Activated naive CD4-positive, alpha-beta T cell treated with Interleukin-2 at 50 U/mL for 16 hours (primary cell): ENCODE measurements at regions not wholly inside any gene's neighbourhood (a gene's known extent, or its start where the extent isn't known, plus 50 kb on each side); places are given as distances from the start of the nearest gene placed in this dataset.
A peak's percentile ranks its signal among the peaks of the same experiment; 100 is the strongest.
"Not testable (repeated sequence)": the region's sequence is repeated elsewhere in the genome, so short reads cannot be mapped to it uniquely, and the experiment has no call there.

Source experiments
- DNase-seq: peaks from one replicate; pipeline ENCODE4 v3.0.0-alpha.2; 2020

DNA sequence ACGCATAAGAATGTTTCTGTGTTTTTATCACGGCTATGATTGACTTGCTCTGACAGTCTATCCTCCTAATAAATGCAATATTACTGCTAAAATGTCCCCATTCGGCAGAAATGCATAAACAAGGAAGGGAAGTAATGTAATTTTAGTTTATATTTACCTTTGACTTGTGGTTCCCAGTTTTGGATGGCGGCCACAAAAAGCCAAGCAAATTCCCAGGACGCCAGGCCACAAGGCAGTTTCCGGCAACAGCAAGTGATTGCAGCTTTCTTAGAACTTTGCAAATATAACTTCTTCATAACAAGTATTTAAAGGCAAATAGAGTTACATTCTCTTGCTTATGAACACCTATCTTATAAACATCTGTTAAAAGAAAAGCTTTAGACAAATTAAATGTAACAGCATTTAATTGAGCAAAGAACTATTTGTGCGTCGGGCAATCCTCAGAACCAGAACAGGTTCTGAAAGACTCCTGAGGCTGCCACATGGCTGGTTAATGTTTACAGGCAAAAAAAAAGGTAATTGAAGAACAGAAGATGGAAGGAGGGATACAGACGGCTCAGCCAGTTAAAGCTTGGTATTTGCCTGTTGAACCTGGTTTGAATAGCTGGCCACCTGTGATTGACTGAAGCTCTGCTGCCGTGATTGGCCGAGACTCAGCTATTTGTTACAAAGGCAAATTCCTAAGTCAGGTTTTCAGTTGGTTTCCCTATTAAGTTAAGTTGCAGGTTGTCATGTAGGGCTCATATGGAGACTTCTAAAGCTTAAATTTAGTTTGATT lies 80.8 kb downstream of the C21orf91 start:
- no peak for DNase-seq

DNA sequence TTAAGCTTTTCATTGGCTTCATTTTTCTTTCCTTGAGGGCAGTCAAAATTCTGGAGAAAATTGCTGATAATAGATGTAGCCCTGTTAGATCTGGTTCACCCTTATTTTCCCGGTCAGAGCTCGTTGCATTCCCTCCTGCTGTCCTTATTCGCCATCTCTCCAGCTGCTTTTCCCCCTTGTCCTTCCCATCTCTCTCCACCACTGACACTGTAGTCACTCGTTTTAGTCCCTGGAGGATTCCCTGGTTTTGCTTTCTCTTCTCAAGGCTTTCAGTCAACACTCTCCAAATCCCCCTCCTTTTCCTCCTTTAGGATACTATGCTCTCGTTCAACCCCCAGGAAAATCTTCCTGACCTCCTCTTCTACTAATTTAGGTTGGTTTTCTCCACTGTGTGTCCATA lies 83.1 kb downstream of the C21orf91 start:
- DNase-seq, result no peak

DNA sequence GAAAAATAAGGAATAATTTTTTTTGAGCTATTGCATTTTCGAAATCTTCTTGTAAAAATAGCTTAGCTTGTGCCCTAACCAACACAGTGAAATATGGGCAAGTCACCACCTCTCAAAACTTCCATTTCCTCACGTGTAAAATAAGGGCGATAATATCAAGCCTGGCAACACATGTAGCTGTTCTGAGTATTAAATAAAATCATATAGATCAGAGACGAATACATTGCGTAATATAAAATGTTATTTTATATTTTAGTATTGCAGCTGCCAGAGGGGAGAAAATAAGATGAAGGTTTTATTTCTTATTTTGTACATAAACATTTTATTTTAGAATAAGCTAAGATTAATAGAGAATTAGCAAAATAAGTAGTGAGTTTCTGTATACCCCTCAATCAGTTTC lies 85.9 kb downstream of the C21orf91 start:
- DNase-seq, result no peak

DNA sequence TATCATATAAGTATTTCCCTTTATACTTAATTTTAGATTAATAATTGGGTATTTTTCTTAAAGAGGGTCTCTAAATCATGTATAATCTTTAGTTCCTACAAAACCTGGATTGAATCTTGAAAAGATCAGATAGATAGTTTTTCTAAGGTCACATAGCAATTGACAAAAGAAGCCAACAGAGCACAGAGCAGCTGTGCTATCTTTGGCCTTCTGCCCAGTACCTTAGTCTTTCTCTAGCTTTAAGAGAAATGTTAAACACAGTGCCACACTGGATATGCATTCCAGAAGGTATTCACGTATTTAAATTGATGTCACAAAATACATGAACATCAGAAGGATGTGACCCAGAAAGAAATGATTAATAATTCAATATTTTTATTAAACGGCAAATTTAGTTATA lies 86.8 kb downstream of the C21orf91 start:
- no peak for DNase-seq

DNA sequence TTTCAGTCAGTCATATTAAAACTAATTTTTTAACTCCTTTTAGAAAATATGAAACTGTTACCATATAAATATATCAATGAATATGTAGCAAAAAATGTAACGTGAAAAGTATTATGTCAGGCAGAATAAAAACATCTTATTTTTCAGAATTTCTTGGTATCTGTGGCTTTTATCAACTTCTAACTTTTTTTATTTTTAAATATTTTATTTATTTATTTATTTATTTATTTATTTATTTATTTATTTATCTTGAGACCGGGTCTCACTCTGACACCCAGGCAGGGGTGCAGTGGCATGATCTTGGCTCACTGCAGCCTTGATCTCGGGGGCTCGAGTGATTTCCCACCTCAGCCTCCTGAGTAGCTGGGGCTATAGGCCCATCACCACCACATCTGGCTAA lies 87.6 kb downstream of the C21orf91 start:
- DNase-seq, result no peak

DNA sequence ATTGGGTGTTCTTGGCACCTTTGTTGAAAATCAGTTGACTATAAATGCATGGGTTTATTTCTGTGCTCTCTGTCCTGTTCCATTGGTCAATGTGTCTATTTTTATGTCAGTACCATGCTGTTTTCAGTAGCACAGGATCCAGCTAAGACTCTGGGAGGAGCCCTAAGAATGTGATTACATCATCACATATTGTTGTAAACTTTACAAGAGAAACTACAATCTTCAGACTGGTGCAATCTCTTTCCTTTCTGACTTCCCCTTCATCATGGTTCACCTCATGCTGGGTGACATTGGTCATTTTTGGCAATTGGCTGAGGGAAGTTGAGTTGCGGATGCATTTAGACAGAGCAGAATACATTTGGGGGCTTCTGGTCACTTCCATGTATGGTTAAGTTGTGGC lies 88.4 kb downstream of the C21orf91 start:
- DNase-seq, result no peak

DNA sequence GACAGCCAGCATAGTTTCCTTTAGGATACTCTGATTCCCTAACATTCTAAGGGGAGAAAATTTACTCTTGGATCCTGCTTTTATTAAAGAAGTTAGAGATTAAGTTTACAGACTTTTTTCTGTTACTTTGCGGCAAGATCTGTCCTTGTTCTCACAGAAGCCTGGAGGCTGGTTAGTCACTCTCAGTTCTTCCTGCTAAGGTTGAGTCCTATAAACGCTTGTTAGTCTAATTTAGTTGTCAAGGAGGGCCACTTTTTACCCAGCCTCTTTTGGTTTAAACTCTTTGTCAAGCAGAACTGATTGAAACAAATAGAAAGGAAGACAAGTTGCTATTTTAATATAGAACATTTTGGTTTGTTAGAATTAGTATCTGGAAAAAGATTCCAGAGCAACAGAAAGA lies 89.7 kb downstream of the C21orf91 start:
- no peak for DNase-seq

DNA sequence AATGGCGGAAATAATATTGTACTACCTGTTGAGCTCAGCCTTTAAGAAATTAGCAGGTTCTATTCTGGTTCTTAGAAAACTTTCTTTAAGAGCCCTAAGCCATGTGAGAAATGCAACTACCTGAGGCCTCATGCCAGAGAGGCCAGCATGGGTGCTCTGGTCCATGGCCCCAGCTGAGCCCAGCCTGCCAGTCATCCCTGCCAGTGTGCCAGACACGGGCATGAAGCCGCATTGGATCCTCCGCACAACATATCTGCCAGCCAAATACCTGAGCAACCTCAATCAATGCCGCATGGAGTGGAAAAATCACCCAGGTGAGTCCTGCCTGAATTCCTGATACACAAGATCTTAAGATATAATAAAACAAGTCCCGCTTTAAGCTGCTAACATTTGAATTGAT lies 91.8 kb downstream of the C21orf91 start:
- DNase-seq, result no peak

DNA sequence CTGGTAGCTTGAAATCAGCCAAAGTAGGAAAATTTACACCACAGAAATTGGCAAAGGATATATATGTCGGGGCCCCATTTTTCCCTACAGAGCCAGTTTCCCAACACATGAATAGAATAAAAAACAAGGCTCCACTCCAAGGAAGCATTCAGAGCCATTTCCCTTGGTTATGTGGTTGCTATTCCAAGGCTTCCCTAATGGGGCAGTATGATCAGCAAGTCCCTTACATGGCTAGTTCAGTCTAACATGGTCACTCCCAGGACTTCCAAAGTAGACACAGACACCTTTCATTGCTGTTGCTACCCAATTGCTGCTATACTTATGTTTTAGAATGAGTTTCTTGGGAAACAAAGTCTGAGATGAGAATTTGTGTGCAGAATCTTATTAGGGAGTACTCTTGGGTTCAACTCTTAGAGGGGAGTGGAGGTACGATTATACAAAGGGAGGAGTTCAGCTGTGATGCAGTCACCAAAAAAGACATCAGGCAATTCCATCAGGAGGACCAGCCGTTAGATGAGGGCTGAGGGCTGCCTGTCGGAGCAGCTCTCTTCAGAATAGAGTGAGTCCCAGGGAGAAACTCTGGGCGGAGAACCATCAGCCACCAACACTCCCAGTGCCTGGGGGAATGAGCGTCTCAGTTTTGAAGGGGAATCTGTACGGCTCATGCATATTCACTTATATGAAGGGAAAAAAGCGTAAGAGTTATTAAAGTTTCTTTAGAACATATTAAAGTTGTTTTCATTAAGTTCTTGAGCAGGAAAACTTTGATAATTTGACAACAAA lies 92.9 kb downstream of the C21orf91 start:
- no peak for DNase-seq

DNA sequence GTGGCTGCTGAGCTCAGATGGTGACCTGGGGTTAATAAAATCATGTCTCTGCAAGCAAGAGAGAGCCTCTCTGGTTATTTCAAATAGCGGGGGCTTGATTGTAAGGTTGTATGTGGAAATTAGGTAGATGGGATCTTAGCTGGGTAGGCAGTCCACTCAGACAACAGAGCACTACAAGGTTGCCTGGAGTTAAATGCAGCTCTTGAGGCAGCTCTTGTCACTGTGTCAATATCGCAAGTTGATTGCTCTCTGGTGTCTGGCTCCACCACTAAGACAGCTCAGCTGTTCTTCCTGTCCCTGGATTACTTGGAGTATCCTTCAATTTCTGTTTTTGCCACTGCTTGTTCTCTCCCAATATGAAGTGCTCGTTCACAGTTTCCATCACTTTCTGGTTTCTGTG lies 93.8 kb downstream of the C21orf91 start:
- no peak for DNase-seq

DNA sequence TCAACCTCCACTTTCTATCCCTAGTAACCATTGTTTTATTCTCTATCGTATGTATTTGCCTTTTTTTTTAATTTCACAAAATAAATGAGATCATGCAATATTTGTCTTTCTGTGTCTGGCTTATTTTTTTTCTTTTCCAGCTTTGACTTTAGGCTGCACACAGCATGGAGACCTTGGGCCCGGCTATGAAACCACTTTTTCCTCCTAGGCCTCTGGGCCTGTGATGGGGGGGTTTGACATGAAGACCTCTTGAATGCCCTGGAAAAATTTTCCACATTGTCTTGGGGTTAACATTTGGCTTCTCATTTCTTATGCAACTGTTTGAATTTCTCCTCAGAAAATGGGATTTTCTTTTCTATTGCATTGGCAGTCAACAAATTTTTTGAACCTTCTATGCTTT lies 100.2 kb upstream of the BTG3 start:
- no peak for DNase-seq

DNA sequence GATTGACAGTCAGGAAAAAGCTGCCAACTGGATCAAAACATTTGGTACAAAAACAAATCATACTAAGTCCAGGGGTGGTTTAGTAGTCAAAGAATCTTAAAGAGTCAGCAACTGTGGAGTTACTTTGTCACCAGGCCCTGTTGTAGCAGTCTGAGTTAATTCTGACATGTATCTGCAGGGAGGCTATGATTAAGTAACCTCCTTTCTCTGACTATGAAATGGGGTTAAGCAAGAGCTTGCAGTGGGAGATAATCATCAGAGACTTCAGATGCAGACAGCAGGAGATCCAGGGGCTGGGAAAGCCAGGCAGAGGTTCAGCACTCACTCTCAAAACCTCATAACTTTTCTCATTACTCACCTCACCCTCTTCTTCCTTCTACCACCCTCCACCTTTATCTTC lies 99.2 kb upstream of the BTG3 start:
- no peak for DNase-seq

DNA sequence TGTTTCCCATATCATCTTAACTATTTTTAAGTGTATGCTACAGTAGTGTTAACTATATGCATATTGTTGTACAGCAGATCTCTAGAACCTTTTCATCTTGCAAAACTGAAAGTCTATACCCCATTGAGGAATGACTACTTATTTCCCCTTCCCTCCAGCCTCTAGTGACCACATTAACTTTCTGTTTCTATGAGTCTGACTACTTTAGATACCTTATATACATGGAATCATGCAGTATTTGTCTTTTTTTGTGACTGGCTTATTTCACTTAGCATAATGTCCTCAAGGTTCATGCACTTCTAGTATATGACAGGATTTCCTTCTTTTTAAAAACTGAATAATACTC lies 96.5 kb upstream of the BTG3 start:
- DNase-seq, result no peak

DNA sequence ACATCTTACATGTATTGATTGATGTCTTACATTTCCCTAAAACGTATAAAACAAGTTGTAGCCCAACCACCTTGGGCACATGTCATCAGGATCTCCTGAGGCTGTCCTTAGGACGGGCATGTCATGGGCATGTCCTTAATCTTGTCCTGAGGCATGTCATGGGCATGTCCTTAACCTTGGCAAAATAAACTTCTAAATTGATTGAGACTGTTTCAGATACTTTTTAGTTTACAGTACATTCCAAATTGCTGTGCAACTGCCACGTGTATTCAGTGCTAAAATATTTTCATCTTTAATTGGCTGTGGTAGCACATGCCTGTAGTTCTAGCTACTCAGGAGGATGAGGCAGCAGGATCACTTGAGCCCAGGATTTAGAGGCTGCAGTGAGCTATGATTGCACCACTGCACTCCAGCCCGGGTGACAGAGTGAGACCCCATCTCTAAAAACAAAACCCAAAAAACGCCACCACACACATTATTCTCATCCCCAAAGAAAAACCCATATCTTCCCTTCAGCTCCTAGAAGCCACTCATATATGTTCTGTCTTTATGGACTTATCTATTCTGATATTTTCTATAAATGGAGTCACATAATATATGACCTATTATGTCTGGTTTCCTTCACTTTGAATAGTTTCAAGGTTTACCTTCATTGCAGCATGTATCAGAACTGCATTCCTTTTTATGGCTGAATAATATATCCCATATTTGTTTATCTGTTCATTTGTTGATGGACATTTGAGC lies 96.0 kb upstream of the BTG3 start:
- no peak for DNase-seq

DNA sequence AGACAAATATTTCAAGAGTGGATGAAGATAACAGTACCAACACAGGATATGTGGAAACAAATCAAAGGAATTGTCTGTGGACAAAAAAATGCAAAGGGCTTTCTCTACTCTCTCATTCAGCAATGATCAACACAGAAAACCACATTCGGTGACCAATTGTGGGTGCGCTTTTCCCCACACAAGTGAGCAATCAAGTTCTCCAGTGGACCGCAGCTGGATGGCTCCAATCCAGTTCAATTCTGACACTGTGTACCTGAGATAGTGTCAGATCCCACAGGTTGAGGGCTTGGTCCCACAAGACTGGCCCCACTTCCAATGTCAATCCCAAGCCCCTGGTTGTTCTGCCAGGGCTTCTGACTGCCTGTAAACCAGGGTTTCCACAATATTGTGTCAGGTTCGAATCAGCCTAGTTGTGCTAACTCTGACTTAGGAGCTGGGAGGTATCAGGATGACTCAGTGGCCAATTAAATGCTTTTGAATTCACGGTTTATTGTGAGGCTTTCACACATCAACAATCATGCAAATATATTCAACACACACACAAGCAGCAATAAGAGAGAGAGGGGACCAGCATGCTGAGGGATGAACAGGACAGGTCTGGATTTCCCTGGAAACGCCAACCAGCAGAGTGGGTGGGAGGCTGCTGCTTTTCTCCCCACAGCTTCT lies 87.0 kb upstream of the BTG3 start:
- DNase-seq, result no peak

DNA sequence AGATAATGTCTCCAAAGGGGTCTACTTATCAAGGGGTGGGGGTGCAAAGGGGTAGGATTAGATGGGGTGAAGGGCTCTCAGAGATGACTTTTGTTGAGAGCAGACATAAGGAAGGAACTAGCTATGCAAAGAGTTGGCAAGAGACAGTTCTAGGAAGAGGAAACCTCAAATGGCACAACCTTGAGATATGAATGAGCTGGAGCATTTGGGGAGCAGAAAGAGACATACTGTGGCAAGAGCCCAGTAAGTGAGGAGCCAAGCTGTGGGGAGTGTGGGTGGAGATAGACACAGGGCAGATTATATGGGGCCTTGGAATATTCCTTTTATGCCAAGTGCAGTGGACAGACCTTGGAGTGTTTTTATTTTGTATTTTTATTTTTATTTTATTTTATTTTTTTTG lies 84.8 kb upstream of the BTG3 start:
- DNase-seq, result no peak

DNA sequence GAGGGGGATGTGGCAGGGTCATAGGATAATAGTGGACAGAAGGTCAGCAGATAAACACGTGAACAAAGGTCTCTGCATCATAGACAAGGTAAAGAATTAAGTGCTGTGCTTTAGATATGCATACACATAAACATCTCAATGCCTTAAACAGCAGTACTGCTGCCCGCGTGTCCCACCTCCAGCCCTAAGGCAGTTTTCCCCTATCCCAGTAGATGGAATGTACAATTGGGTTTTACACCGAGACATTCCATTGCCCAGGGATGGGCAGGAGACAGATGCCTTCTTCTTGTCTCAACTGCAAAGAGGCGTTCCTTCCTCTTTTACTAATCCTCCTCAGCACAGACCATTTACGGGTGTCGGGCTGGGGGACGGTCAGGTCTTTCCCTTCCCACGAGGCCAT lies 81.7 kb upstream of the BTG3 start:
- DNase-seq, result not testable (repeated sequence)

DNA sequence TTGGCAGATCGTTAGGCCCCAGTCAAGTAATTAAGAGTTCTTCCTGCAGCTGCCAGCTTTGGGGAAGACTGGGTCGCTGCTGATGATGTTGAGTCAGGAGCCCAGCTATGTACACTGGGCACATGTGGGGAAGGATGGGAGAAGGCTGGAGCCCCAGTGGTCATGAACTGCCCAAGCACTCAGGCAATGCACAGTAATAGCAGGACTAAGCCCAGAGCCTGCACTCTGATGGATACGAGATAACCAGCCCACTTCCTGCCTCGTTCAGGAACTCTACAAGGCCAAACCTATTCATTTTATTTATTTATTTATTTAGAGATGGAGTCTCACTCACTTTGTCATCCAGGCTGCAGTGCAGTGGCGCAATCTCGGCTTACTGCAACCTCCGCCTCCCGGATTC lies 81.1 kb upstream of the BTG3 start:
- no peak for DNase-seq

DNA sequence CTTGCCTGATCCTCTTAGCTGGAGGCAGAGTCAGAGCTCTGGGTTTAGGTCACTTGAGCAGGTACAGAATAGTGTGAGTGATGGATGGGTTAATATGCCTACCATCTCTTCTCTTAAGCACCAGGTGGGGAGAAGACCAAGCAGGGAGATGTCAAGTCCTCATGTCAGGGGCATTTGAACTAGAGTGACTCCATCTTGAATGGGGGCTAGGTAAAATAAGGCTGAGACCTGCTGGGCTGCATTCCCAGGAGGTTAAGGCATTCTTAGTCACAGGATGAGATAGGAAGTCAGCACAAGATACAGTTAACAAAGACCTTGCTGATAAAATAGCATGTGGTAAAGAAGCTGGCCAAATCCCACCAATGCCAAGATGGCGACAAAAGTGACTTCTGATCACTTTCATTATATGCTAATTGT lies 77.4 kb upstream of the BTG3 start:
- no peak for DNase-seq

DNA sequence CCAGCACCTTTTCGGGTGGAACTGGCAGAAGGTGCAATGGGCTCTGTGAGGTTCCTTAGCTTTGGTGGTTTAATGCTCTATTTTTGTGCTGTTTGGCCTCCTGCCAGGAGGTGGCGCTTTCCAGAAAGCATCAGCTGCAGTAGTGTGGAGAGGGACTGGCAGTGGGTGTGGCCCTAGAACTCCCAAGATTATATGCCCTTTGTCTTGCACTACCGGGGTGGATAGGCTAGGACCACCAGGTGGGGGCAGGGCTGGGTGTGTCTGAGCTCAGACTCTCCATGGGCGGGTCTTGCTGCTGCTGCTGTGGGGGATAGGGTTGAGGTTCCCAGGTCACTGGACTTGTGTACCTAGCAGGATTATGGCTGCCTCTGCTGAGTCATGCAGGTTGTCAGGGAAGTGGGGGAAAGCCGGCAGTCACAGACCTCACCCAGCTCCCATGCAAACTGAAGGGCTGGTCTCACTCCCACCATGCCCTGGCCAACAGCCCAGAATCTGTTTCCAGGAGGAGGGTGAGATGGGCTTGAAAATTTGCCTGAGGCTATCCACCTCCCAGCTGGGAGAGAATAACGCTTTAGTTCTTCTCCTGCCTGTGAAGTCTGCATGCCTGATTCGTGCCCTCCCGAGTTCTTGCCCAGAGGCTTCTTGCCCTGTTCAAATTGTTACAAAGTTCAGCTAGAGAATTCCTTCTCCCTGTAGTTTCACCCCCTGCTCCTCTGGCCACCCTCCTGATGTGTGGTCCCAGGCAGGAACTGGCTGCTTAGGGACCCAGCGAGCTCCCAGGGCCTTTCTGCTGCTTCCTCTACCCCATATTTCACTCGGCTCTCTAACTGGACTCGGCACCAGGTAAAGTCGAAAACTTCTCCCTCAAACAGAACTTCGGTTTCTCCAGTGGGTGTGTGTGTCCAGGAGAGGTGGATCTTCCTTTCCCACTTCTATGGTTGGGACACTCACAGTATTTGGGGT lies 76.5 kb upstream of the BTG3 start:
- DNase-seq, result peak; percentile 64

DNA sequence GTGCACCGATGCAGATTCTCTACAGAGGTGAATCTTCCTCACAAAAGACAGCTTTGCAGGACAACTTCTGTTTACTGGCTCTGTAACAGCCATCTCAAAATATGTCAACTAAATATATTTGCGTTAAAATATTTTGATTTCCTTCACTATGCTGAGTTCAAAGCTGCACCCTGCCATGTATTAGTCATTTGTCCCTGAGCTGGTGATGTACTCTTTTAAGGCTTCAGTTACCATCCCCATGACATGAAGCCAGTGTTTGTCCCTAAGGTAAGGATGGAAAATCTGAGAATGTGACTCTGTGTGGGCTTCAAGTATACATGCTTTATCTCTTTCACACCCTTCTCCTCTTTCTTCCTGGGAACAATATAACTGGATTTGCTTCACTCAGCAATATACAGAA lies 70.2 kb upstream of the BTG3 start:
- no peak for DNase-seq

DNA sequence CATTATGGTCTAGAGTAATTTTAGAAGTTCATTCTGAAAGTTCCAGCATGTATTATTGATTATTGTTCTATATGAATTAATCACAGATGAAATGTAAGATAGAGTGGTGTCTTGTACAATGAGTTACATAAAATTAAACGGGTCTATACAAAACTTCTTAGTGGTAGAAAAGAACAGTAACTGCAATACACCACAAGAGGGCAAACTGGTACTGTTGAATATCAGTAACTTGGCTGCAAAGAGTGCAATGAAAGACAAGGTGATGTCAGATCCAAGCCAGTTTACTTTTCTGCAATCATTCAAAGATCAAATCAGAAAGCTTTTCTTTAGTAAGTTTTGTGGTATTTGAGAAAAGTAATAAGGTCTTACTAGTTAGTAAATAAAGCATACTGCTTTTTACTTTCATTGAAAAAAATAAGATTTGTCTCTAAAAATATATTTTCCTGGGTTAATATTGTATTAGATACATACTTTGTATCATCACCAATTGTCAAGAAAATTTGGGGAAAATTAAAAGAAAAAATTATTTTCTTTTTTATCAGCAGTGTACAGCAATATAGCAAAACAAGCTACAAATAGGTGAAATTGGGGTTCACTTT lies 66.4 kb upstream of the BTG3 start:
- DNase-seq, result no peak
